CD4-positive, alpha-beta T cell treated with Interleukin-12 subunit alpha and Interleukin-12 subunit beta, for 1 hour (primary cell): ENCODE measurements at regions not wholly inside any gene's neighbourhood (a gene's known extent, or its start where the extent isn't known, plus 50 kb on each side); places are given as distances from the start of the nearest gene placed in this dataset.
A peak's percentile ranks its signal among the peaks of the same experiment; 100 is the strongest.
"Not testable (repeated sequence)": the region's sequence is repeated elsewhere in the genome, so short reads cannot be mapped to it uniquely, and the experiment has no call there.

ENCODE experiments used
- DNase-seq: peaks from one replicate; pipeline ENCODE4 v3.0.0-alpha.2; 2020

- DNase-seq, result no peak
These were observed 228.3 kb upstream of the ERBB4 start for GRCh38 chr2:212766921-212767320.

DNA sequence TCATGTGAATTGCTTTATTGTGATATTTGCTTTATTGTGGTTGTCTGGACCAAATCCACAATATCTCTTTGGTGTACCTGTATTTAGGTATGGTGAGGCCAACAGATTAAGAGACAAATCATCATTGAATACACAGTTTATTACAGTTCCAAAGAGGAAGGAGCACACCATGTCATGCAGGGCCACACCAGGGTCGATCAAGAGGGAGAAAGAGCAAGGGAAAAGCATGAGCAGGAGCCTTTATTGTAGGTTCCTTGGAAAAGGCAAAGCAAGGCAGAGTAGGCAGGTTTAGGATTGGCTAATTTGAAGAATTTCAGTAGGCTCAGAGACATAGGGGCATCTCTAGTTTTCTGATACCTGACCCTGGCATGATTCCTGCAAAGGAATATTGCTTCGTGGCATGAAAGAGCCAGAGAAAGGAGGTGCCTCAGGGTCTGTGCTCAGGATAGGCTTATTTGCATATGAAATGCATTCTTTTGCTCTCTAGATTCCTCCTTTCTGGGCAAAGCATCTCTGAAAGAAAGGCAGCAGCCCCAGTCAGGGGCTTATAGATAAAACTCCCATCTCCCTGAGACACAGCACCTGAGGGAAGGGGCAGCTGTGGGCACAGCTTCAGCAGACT lies 214.2 kb upstream of the ERBB4 start:
- no peak for DNase-seq

- no peak for DNase-seq
These were observed 206.8 kb upstream of the ERBB4 start for GRCh38 chr2:212745359-212745758.

GRCh38 chr2:212737392-212738172 lies 199.0 kb upstream of the ERBB4 start:
- no peak for DNase-seq

GRCh38 chr2:212736385-212736726 lies 197.8 kb upstream of the ERBB4 start:
- DNase-seq, result no peak

GRCh38 chr2:212733273-212733672 lies 194.7 kb upstream of the ERBB4 start:
- no peak for DNase-seq

- DNase-seq, result no peak
These were observed 194.3 kb upstream of the ERBB4 start for GRCh38 chr2:212732860-212733259.

DNA sequence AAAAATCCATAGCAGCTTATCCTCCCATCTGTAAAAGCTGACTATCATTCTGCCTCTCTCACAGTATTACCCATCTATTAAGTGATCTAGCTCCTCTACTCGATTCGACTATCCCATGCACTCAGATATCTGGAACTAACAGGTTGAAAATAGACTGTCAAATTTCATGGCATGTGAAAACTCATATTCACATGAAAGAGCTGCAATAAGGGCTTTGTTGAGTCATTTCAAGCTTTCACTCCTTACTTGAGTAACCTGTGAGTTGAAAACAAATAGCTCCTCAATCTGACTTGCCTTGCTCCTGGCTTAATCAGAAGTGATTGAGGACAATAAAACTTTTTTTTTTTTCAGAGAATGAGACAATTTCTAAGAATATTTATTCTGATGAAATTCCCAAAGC lies 192.4 kb upstream of the ERBB4 start:
- no peak for DNase-seq

GRCh38 chr2:212728717-212729116 lies 190.1 kb upstream of the ERBB4 start:
- no peak for DNase-seq

GRCh38 chr2:212727751-212728150 lies 189.1 kb upstream of the ERBB4 start:
- DNase-seq, result peak; percentile 1

GRCh38 chr2:212726403-212726802 lies 187.8 kb upstream of the ERBB4 start:
- no peak for DNase-seq

DNA sequence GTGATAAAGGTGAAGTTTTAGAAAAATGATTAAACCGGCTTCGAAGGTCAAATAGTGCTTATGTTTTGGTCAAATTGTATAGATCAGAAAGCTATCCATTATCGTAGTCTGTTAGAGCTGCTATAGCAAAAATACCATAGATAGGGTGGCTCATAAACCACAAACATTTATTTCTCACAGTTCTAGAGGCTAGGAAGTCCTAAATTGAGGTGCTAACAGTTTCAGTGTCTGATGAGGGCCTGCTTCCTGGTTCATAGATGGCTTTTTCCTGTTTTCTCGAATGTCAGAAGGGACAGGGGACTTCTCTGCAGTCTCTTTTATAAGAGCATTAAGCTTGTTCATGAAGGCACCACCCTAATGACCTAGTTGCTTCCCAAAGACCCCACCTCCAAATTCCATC lies 186.6 kb upstream of the ERBB4 start:
- no peak for DNase-seq

DNA sequence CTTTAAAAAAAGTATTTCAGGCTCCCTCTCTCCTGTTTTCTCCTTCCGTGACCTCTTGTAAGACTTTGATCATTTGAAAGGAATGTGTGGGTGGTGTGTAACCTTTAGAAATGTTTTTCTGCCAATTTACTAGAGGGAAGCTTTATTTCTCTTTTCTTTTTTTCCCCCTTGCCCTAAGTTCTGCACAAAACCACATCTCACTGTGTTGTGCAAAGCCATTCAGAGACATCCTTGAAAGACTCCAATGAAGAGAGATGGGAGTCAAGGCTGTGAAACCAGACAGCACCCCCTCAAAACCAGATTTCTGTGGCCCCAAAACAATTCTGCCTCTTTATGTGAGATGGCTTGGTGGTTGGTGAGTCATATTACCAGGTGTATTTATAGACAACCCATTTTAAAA lies 184.6 kb upstream of the ERBB4 start:
- no peak for DNase-seq

- no peak for DNase-seq
These were observed 183.4 kb upstream of the ERBB4 start for GRCh38 chr2:212722046-212722445.

DNA sequence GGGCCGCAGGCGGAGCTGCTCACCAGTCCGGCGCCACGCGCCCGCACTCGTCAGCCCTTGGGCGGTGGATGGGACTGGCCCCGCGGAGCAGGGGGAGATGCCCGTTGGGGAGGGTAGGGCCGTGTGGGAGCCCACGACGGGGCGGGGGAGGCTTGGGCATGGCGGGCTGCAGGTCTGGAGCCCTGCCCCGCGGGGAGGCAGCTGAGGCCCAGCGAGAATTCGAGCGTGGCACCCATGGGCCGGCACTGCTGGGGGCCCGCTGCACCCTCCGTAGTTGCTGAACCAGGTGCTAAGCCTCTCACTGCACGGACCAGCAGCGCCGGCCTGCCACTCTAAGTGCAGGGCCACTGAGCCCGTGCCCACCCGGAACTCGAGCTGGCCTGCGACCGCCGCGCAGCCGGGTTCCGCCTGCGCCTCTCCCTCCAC lies 182.4 kb upstream of the ERBB4 start:
- no peak for DNase-seq

- not testable (repeated sequence) for DNase-seq
These were observed 176.8 kb upstream of the ERBB4 start for GRCh38 chr2:212715411-212715810.

GRCh38 chr2:212713681-212714080 lies 175.1 kb upstream of the ERBB4 start:
- DNase-seq, result no peak

GRCh38 chr2:212712991-212713390 lies 174.4 kb upstream of the ERBB4 start:
- no peak for DNase-seq

DNA sequence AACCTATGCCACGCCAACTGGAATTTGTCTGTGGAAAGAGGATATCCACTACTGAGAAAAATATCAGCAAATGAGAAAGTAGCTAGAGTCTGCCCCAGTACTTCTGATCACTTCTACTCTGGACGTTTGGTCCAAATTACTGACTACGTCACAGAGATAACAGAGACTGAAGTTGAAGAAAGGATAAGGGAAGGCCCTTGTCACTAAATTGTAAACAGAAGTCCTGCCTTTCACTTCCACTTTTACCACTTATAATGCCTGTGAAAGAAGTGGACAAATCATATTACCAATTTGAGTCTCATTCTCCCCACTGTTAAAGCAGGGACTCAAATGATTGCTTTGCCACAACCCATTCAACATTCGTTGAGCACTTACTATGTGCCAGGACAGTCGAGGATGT lies 173.9 kb upstream of the ERBB4 start:
- no peak for DNase-seq

DNA sequence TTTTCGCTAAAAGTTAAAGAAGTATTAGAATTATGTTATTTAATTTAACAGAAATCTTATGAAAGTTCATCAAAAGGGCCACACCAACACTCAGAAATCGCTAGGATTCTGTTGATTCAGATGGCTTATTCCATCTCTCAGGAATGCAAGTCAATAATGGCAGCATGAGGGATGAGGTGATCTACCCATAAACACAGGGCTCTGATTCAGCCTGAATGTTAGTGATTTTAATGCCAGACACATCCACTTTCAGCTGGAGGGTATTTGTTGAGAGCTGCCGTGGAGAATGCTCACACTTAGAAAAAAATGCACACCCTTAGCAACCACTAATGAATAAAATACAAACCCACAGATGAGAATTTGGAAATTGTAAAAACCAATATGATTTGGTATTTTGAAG lies 173.3 kb upstream of the ERBB4 start:
- no peak for DNase-seq

DNA sequence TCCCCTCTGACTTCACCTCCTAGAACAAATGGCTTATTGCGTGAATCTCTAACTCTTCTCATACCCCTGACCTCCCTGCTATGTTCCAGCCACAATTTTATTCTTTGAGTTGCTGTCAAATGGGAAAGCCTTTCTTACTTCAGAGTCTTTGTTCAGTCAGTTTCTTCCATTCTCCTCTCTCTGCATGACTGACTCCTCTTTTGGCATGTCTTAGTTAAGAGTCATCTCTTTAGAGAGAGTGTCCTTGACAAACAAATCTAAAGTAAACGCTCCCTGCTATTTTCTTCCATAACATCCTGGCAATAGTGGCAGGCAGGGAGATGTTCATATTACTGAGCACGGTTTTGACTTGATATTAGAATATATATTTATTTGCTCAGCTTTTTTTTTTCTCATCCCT lies 170.7 kb upstream of the ERBB4 start:
- no peak for DNase-seq

- DNase-seq, result no peak
These were observed 169.8 kb upstream of the ERBB4 start for GRCh38 chr2:212708355-212708754.

- DNase-seq, result no peak
These were observed 156.8 kb upstream of the ERBB4 start for GRCh38 chr2:212695426-212695825.

DNA sequence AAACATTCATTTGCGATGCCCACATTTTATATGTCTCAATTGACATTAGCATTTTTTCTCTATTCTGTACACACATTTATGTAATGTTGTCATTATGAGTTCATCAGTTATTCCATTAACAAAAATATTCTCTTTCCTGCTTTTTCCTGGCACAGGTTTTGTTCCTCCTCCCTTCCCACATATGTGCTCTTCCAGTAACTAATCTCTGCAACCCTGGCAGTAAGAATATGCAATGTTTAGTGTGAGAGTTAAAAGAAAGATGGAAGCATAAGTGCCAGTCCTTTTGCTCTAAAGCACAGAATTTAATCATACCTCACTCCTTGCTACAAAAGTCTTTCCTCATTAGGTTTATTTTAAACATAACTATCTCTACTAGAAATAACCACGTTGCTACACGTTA lies 155.8 kb upstream of the ERBB4 start:
- DNase-seq, result no peak

DNA sequence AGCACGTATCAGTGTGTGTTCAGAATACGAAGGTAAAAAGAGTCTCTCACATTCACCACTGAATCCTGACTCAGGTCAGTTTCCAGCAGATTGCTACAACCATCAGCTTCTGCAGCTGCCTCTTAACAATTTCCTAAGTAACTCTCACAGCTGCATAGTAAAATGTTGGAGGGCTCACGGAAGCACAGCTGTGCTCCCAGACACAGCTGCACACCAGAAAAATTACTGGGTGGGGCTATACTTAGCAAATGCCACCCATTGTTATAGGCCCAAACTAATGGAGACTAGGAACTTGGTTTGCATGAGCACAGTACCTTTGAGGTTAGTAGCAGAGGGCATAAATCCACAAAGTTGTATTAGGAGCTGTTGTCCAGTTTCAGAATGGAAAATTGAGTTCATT lies 153.9 kb upstream of the ERBB4 start:
- DNase-seq, result no peak
